ENCODE measurements at regions not wholly inside any gene's neighbourhood (a gene's known extent, or its start where the extent isn't known, plus 50 kb on each side); places are given as distances from the start of the nearest gene placed in this dataset.
A peak's percentile ranks its signal among the peaks of the same experiment; 100 is the strongest.
"Not testable (repeated sequence)": the region's sequence is repeated elsewhere in the genome, so short reads cannot be mapped to it uniquely, and the experiment has no call there.

- DNase-seq (ENCODE audit: low read depth): peak; percentile 49
- H3K4me3 ChIP-seq (ENCODE audit: low read depth, low read length): no peak overlapping the region
- no peak for TF ChIP-seq CTCF (IDR thresholded peaks at IDR 0.05; ENCODE audit: insufficient read depth, low read length)
These were observed 80.6 kb upstream of the MITF start for GRCh38 chr3:69658514-69659140.

GRCh38 chr3:69657030-69657429 is 82.2 kb upstream of the MITF start:
- not testable (repeated sequence) for H3K4me3 ChIP-seq (ENCODE audit: low read depth, low read length); DNase-seq (ENCODE audit: low read depth)

GRCh38 chr3:69651765-69652164 is 87.5 kb upstream of the MITF start:
- DNase-seq (ENCODE audit: low read depth): no peak
- TF ChIP-seq CTCF (IDR thresholded peaks at IDR 0.05; ENCODE audit: insufficient read depth, low read length): no peak
- H3K4me3 ChIP-seq (ENCODE audit: low read depth, low read length): no peak overlapping the region

GRCh38 chr3:69650066-69650419 is 89.2 kb upstream of the MITF start:
- TF ChIP-seq CTCF (IDR thresholded peaks at IDR 0.05; ENCODE audit: insufficient read depth, low read length): no peak
- DNase-seq (ENCODE audit: low read depth): peak; percentile 74
- H3K4me3 ChIP-seq (ENCODE audit: low read depth, low read length): no peak overlapping the region

GRCh38 chr3:69649120-69650065 is 89.9 kb upstream of the MITF start:
- peak; percentile 43 for DNase-seq (ENCODE audit: low read depth)
- no peak for TF ChIP-seq CTCF (IDR thresholded peaks at IDR 0.05; ENCODE audit: insufficient read depth, low read length)

GRCh38 chr3:69648126-69648525 is 91.1 kb upstream of the MITF start:
- no peak for DNase-seq (ENCODE audit: low read depth)
- no peak overlapping the region for H3K4me3 ChIP-seq (ENCODE audit: low read depth, low read length)
- no peak for TF ChIP-seq CTCF (IDR thresholded peaks at IDR 0.05; ENCODE audit: insufficient read depth, low read length)

More at GRCh38 chr3:69649120-69650065, 89.9 kb upstream of the MITF start:
- no peak overlapping the region for H3K4me3 ChIP-seq (ENCODE audit: low read depth, low read length)

- H3K4me3 ChIP-seq (ENCODE audit: low read depth, low read length): no peak overlapping the region
- no peak for TF ChIP-seq CTCF (IDR thresholded peaks at IDR 0.05; ENCODE audit: insufficient read depth, low read length)
- peak; percentile 38 for DNase-seq (ENCODE audit: low read depth)
These were observed 91.7 kb upstream of the MITF start for GRCh38 chr3:69647511-69648110.

All from fibroblast of the aortic adventitia (primary cell).